Activated gamma-delta T cell treated with anti-CD3 and anti-CD28 coated beads, Interleukin-2, amount 50 U/mL, for 16 hours (primary cell): ENCODE measurements at regions not wholly inside any gene's neighbourhood (a gene's known extent, or its start where the extent isn't known, plus 50 kb on each side); places are given as distances from the start of the nearest gene placed in this dataset.

Experiments used
- DNase-seq: peaks from one replicate; pipeline ENCODE4 v3.0.0-alpha.2; 2020; ENCODE audit warnings: low read depth

GRCh38 chr6:164152611-164153010 is 738.1 kb downstream of the QKI start:
- no peak for DNase-seq

GRCh38 chr6:164151161-164152120 is 736.9 kb downstream of the QKI start:
- DNase-seq: no peak

- DNase-seq: no peak
Observed at GRCh38 chr6:164150232-164150631, 735.7 kb downstream of the QKI start.

GRCh38 chr6:164148788-164149187 is 734.3 kb downstream of the QKI start:
- DNase-seq: no peak

- no peak for DNase-seq
Observed at GRCh38 chr6:164144316-164144715, 729.8 kb downstream of the QKI start.

GRCh38 chr6:164142322-164142721 is 727.8 kb downstream of the QKI start:
- DNase-seq: no peak

- no peak for DNase-seq
Observed at GRCh38 chr6:164135511-164136132, 721.1 kb downstream of the QKI start.

- DNase-seq: no peak
Observed at GRCh38 chr6:164133095-164133494, 718.6 kb downstream of the QKI start.

- DNase-seq: no peak
Observed at GRCh38 chr6:164130585-164130984, 716.1 kb downstream of the QKI start.

GRCh38 chr6:164130151-164130550 is 715.6 kb downstream of the QKI start:
- DNase-seq: no peak

GRCh38 chr6:164129218-164129617 is 714.7 kb downstream of the QKI start:
- DNase-seq: no peak

GRCh38 chr6:164128101-164128500 is 713.6 kb downstream of the QKI start:
- no peak for DNase-seq

- DNase-seq: no peak
Observed at GRCh38 chr6:164124986-164125385, 710.5 kb downstream of the QKI start.

GRCh38 chr6:164124473-164124872 is 710.0 kb downstream of the QKI start:
- no peak for DNase-seq

GRCh38 chr6:164122109-164122508 is 707.6 kb downstream of the QKI start:
- DNase-seq: no peak

- DNase-seq: no peak
Observed at GRCh38 chr6:164121527-164121926, 707.0 kb downstream of the QKI start.

GRCh38 chr6:164114651-164115050 is 700.1 kb downstream of the QKI start:
- no peak for DNase-seq

- DNase-seq: no peak
Observed at GRCh38 chr6:164114051-164114450, 699.5 kb downstream of the QKI start.

- no peak for DNase-seq
Observed at GRCh38 chr6:164113637-164114036, 699.1 kb downstream of the QKI start.

GRCh38 chr6:164109770-164110140 is 695.2 kb downstream of the QKI start:
- no peak for DNase-seq

- DNase-seq: no peak
Observed at GRCh38 chr6:164108869-164109769, 694.6 kb downstream of the QKI start.

- DNase-seq: no peak
Observed at GRCh38 chr6:164108092-164108491, 693.6 kb downstream of the QKI start.
